ENCODE measurements at regions not wholly inside any gene's neighbourhood (a gene's known extent, or its start where the extent isn't known, plus 50 kb on each side); places are given as distances from the start of the nearest gene placed in this dataset.

DNA sequence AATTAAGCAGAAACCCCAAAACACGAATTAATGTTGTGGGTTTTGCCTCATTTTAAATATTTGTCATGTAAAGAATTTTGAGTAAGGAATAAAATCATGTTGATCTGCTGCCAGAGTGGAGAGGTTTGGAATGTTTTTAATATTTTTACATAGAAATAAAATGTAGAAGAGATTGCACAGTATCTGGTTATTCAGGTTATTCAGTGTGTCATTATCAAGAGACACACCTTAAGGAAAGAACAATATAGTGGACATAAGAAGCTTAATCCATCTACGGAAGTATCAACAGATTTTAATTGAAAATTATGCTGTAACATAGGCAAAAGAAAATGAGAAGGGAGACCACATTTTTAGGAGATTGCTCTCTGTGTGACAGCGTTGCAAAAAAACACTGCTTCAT, 410.4 kb downstream of the MED10 start:
- Histone ChIP-seq H3K4me1 (ENCODE audit: insufficient read depth, poor library complexity, severe bottlenecking) (no peaks in the 10 kb centered on the region), H3K27ac (ENCODE audit: poor library complexity, severe bottlenecking) (no peak overlapping the region), H3K4me3 (ENCODE audit: severe bottlenecking) (no peak overlapping the region), H3K27me3 (ENCODE audit: insufficient read depth, poor library complexity, severe bottlenecking) (peaks cover 8% of the 10 kb centered on the region), H3K36me3 (ENCODE audit: low read depth) (no peaks in the 10 kb centered on the region), H3K9me3 (ENCODE audit: severe bottlenecking) (no peaks in the 10 kb centered on the region)
- TF ChIP-seq, protein P1, sequence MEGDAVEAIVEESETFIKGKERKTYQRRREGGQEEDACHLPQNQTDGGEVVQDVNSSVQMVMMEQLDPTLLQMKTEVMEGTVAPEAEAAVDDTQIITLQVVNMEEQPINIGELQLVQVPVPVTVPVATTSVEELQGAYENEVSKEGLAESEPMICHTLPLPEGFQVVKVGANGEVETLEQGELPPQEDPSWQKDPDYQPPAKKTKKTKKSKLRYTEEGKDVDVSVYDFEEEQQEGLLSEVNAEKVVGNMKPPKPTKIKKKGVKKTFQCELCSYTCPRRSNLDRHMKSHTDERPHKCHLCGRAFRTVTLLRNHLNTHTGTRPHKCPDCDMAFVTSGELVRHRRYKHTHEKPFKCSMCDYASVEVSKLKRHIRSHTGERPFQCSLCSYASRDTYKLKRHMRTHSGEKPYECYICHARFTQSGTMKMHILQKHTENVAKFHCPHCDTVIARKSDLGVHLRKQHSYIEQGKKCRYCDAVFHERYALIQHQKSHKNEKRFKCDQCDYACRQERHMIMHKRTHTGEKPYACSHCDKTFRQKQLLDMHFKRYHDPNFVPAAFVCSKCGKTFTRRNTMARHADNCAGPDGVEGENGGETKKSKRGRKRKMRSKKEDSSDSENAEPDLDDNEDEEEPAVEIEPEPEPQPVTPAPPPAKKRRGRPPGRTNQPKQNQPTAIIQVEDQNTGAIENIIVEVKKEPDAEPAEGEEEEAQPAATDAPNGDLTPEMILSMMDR (IDR thresholded peaks at IDR 0.05; ENCODE audit: poor library complexity, severe bottlenecking), result no peak
- DNase-seq (ENCODE audit: low spot score), result no peak
- ATAC-seq (ENCODE audit: low read depth), result no peak

GRCh38 chr5:5967373-5967772, 411.0 kb downstream of the MED10 start:
- TF ChIP-seq, protein P1 (IDR thresholded peaks at IDR 0.05; ENCODE audit: poor library complexity, severe bottlenecking), result no peak
- Histone ChIP-seq H3K27ac (ENCODE audit: poor library complexity, severe bottlenecking) (no peak overlapping the region), H3K4me1 (ENCODE audit: insufficient read depth, poor library complexity, severe bottlenecking) (no peaks in the 10 kb centered on the region), H3K27me3 (ENCODE audit: insufficient read depth, poor library complexity, severe bottlenecking) (peaks cover 8% of the 10 kb centered on the region), H3K4me3 (ENCODE audit: severe bottlenecking) (no peak overlapping the region), H3K9me3 (ENCODE audit: severe bottlenecking) (no peaks in the 10 kb centered on the region), H3K36me3 (ENCODE audit: low read depth) (no peaks in the 10 kb centered on the region)
- ATAC-seq (ENCODE audit: low read depth) (no peak), DNase-seq (ENCODE audit: low spot score) (no peak)

- Histone ChIP-seq H3K4me3 (ENCODE audit: severe bottlenecking) (no peak overlapping the region), H3K36me3 (ENCODE audit: low read depth) (no peaks in the 10 kb centered on the region), H3K4me1 (ENCODE audit: insufficient read depth, poor library complexity, severe bottlenecking) (no peaks in the 10 kb centered on the region), H3K27ac (ENCODE audit: poor library complexity, severe bottlenecking) (no peak overlapping the region), H3K9me3 (ENCODE audit: severe bottlenecking) (no peaks in the 10 kb centered on the region), H3K27me3 (ENCODE audit: insufficient read depth, poor library complexity, severe bottlenecking) (peaks cover 8% of the 10 kb centered on the region)
- no peak for ATAC-seq (ENCODE audit: low read depth)
- no peak for DNase-seq (ENCODE audit: low spot score)
- TF ChIP-seq, protein P1 (IDR thresholded peaks at IDR 0.05; ENCODE audit: poor library complexity, severe bottlenecking), result no peak
These were observed 413.2 kb downstream of the MED10 start for GRCh38 chr5:5965132-5965531.

- Histone ChIP-seq H3K9me3 (ENCODE audit: severe bottlenecking) (no peaks in the 10 kb centered on the region), H3K4me1 (ENCODE audit: insufficient read depth, poor library complexity, severe bottlenecking) (no peaks in the 10 kb centered on the region), H3K36me3 (ENCODE audit: low read depth) (no peaks in the 10 kb centered on the region), H3K4me3 (ENCODE audit: severe bottlenecking) (no peak overlapping the region), H3K27ac (ENCODE audit: poor library complexity, severe bottlenecking) (no peak overlapping the region), H3K27me3 (ENCODE audit: insufficient read depth, poor library complexity, severe bottlenecking) (peaks cover 8% of the 10 kb centered on the region)
- TF ChIP-seq, protein P1 (IDR thresholded peaks at IDR 0.05; ENCODE audit: poor library complexity, severe bottlenecking), result no peak
- DNase-seq (ENCODE audit: low spot score) (no peak), ATAC-seq (ENCODE audit: low read depth) (no peak)
These were observed 414.0 kb downstream of the MED10 start for GRCh38 chr5:5964347-5964746.

GRCh38 chr5:5957737-5958136, 420.6 kb downstream of the MED10 start:
- H3K27me3 ChIP-seq (ENCODE audit: insufficient read depth, poor library complexity, severe bottlenecking), result peaks cover 29% of the 10 kb centered on the region
- no peak overlapping the region for H3K4me3 ChIP-seq (ENCODE audit: severe bottlenecking)
- no peaks in the 10 kb centered on the region for H3K36me3 ChIP-seq (ENCODE audit: low read depth)
- no peaks in the 10 kb centered on the region for H3K9me3 ChIP-seq (ENCODE audit: severe bottlenecking)
- TF ChIP-seq, protein P1 (IDR thresholded peaks at IDR 0.05; ENCODE audit: poor library complexity, severe bottlenecking), result no peak
- H3K4me1 ChIP-seq (ENCODE audit: insufficient read depth, poor library complexity, severe bottlenecking), result no peaks in the 10 kb centered on the region
- H3K27ac ChIP-seq (ENCODE audit: poor library complexity, severe bottlenecking), result no peak overlapping the region
- DNase-seq (ENCODE audit: low spot score), result no peak
- no peak for ATAC-seq (ENCODE audit: low read depth)
